ENCODE measurements at regions not wholly inside any gene's neighbourhood (a gene's known extent, or its start where the extent isn't known, plus 50 kb on each side); places are given as distances from the start of the nearest gene placed in this dataset.

GRCh38 chr14:53214384-53214783 lies 61.3 kb upstream of the DDHD1 start:
- no peak for DNase-seq (ENCODE audit: low spot score)

GRCh38 chr14:53213761-53214160 lies 60.6 kb upstream of the DDHD1 start:
- DNase-seq (ENCODE audit: low spot score): no peak

- DNase-seq (ENCODE audit: low spot score): no peak
Observed at GRCh38 chr14:53209370-53209769, 56.2 kb upstream of the DDHD1 start.
